ENCODE measurements at regions not wholly inside any gene's neighbourhood (a gene's known extent, or its start where the extent isn't known, plus 50 kb on each side); places are given as distances from the start of the nearest gene placed in this dataset.
A peak's percentile ranks its signal among the peaks of the same experiment; 100 is the strongest.

DNA sequence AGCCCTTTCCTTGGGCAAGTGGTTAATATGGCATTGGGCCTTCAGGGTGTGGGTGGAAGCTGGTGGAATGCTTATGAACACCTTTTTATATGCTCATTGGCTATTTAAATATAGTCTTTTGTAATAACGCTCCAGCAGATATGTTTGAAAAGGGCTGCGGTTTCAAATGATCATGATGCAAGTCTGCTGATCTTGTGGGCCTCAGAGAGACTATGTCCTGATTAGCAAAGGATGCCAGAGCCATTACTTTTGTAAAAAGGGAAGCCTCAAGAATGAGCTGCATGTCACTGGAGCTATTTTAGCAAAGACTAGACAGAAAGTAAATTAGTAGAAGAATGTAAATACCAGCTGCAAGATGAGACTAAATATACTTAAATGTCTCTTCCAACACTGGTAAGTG is 200.5 kb downstream of the GXYLT1 start:
- no peak for DNase-seq (ENCODE audit: missing footprints)
- no peak for ATAC-seq
- intact Hi-C loops (cut with DNase I): no loop called here

DNA sequence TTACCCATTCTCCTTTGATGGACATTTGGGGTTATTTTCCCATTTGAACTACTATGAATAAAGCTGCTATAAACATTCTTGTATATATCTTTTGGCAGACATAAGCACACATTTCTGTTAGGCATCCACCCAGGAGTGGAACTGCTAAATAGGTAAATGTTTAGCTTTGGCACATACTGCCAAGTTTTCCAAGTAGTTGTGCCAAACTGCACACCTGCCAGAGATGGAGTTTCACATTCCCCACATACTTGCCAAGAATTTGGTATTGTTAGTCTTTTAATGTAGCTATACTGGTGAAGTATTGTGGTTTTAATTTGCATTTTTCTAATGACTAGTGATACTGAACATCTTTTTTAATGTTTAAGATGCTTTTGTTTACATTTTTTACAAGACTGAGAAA is 201.0 kb downstream of the GXYLT1 start:
- DNase-seq (ENCODE audit: missing footprints) (no peak), ATAC-seq (no peak)
- intact Hi-C loops (cut with DNase I): no loop called here

DNA sequence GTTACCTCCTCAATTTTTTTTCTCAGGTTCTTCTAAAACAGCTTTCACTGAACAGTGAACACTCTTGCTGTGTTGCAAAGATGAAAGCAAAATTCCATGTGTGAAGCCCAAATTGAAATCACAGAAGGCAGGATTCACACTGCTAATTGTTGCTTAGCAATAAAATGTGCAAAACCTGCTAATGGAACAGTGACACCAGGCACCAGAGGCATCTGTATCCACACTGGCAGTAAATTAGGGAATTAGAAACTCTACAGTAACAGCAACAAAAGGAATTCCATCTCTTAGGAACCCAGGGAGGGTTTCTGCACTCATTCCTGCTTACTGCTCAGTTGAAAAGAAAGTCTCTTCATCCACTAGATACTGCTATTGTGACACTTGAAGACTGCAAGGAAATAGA is 202.3 kb downstream of the GXYLT1 start:
- intact Hi-C loops (cut with DNase I): no loop called here
- ATAC-seq (no peak), DNase-seq (ENCODE audit: missing footprints) (no peak)

DNA sequence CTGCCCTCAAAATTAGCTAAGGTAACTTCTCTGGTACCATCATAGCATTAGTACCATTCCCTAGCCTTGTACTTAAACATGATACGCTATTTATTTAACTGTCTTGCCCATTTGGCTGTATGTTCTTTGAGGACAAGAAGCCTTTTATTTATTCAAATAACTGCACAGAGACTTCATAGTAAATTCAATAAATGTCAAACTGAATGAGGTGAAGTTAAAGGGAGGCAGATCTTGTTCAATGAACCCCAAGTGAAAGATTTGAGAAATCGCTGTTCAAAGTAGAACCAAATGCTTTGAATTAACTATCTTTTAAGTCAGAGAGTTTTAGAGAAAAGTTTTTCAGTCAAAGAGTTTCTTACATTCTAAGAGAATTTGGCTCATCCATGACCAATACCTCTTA is 203.6 kb downstream of the GXYLT1 start:
- DNase-seq (ENCODE audit: missing footprints) (no peak), ATAC-seq (no peak)
- intact Hi-C loops (cut with DNase I): no loop called here

DNA sequence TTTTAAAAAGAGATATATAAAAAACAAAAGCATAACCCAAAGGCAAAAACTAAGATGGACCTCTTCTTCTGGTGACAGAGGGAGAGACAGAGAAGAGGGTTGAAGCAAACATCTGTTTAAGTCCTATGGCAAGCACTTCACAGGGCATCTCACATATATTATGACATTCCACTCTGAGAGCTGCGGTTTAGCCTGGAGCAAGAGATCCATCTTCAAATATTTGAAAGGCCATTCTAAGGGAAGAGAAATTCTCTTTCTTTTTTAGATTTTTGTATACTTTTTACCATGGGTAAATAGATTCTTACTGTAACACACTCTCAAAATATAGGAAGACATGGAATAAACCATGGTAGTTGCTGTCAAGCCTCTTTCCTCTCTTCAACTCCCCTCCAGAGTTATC is 204.1 kb downstream of the GXYLT1 start:
- ATAC-seq (no peak), DNase-seq (ENCODE audit: missing footprints) (no peak)
- intact Hi-C loops (cut with DNase I): no loop called here

DNA sequence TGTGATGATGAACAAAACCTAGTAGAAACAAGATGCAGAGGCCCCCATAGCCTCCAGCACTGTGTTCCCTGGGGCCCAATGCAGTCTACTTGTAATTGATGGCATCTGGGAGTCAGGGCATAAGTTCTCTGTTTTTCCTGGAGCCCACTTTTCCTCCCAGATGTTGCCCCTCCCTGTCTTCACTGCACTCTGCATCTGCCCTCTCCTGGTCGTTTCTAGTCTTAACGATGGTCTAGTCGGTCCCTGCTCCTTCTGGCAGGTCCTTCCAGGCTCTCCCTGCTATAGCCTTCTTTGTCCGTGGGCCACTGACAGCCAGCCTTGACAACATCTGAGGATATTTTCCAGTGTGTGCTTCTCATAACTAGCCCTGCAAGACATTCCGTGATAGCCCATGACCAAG is 208.3 kb downstream of the GXYLT1 start:
- intact Hi-C loops (cut with DNase I): loop anchor here (10.0 kb wide), 1 partner anchor 88 kb away; no protein-coding TSS in a partner anchor
- no peak for DNase-seq (ENCODE audit: missing footprints)
- no peak for ATAC-seq

DNA sequence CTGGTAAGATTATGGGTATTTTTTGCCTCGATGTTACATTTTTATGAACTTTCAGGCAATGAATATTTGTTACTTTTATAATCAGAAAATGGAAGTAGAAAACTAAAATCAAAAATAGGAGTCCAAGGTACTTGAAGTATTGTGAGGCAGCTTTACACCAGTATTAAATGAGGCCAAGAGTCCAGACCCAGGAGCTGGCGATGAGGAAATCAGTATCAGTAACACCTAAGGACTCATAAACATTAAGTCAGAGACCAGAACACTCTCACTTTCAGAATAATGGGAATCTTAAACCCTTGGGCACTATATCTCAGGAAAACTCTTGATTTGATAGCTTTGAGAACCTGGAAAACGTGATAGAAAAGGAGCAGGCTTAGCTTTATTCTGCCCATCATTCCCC is 208.8 kb downstream of the GXYLT1 start:
- ATAC-seq (no peak), DNase-seq (ENCODE audit: missing footprints) (no peak)
- intact Hi-C loops (cut with DNase I): loop anchor here (10.0 kb wide), 1 partner anchor 89 kb away; no protein-coding TSS in a partner anchor

DNA sequence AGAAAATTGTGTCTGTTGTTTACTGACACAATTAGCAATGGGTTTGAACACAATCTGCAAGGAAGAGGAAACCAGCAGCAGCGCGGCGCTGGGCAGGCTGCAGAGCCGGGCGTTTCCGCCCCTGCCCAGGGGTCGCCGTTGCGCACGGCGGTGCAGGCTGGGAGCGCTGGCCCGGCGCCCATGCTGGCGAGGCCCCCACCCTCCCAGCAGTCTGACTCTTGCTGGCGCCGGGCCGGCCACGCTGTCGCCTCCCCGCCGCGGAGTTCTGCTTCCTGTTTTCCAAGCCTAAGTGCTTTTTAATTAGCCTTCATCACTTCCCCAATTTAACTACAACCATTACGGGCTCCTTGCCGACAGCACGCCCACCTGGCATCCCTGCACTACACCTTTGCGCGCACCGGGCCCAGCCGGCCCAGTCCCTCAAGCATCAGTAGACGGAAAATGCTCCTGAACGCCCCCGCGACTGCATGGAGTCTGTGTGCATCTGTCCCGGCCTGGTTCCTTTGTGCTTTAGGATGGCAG is 212.1 kb downstream of the GXYLT1 start:
- DNase-seq (ENCODE audit: missing footprints): peak; percentile 92
- intact Hi-C loops (cut with DNase I): loop anchor here (10.0 kb wide), 1 partner anchor 92 kb away; no protein-coding TSS in a partner anchor
- ATAC-seq: peak; percentile 93

DNA sequence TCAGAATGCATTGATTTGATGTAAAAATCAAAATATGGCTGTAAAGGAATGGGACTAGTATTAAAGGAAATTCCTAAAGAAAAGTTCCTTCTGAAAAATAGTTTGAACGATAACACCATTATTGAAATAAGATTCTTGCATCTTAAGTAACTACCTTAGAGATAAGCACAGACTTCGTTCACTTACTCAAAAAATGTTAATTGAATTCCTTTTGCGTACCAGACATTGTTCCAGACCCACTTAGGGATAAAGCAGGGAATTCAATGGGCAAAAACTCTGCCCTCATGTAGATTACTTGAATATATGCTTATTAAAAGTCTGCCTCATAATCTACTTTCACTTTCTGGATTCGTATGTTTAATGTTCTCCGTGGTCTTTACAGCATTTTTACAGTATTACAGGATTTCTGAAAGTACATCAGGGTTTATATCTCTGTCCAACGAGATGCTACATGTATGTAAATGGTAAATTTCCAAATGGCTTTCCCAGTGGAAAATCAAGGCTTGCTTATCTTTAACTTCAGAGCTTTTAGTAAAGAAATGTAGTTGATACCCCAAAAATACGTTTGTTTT is 213.7 kb downstream of the GXYLT1 start:
- ATAC-seq: no peak
- intact Hi-C loops (cut with DNase I): loop anchor here (10.0 kb wide), 1 partner anchor 94 kb away; no protein-coding TSS in a partner anchor
- no peak for DNase-seq (ENCODE audit: missing footprints)

DNA sequence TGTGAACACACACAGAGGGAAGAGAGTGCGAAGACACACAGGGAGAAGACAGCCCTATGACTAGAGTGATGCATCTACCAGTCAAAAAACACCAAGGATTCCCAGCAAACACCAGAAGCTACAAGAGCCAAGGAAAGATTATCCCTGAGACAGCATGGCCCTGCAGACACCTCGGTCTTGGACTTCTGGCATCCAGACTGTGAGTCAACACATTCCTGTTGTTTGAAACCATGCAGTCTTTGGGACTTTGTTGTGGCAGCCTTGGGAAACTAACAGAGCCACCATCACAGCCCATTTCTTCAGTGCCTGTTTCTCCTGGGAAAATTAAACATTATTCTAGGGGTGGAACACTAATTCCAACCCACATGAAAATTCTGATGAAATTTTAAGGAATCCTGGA is 220.6 kb downstream of the GXYLT1 start:
- DNase-seq (ENCODE audit: missing footprints) (no peak), ATAC-seq (no peak)
- intact Hi-C loops (cut with DNase I): no loop called here

DNA sequence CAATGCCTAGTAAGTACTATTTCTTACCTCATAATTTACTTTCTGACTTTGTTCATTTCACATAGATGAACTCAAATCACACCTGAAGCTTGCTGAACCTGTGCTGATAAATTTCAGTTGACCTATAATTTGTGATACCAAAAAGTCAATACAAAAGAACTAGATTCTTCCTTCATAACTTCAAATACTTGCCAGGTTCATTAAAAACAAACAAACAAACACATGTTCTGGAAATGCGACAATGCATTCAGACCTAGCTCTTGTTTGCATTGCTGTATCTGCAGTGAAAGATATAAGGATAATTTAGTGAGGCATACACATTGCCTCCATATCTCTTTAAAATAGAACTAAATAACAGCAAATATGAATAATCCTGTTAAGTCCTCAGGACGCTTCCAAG is 221.3 kb downstream of the GXYLT1 start:
- intact Hi-C loops (cut with DNase I): no loop called here
- ATAC-seq: no peak
- no peak for DNase-seq (ENCODE audit: missing footprints)

DNA sequence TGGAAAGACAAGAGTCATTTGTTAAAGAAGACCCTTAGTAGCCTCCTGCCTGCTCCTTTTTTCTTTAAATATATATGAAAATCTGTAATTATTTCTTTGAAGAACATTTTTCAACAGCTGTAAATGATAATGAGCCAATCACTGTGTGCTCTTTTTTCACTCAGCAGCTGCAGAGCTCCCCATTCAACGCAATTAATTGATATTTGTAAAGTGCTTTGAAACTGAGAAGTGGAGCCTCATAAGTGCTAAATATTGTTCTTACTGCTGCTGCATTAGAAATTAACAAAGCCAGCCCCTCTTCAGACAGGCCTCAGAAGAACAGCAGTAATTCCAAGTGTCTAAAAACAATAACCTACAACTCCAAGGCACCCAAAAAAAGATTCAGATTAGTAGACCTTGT is 224.3 kb downstream of the GXYLT1 start:
- intact Hi-C loops (cut with DNase I): no loop called here
- ATAC-seq: no peak
- DNase-seq (ENCODE audit: missing footprints): no peak

DNA sequence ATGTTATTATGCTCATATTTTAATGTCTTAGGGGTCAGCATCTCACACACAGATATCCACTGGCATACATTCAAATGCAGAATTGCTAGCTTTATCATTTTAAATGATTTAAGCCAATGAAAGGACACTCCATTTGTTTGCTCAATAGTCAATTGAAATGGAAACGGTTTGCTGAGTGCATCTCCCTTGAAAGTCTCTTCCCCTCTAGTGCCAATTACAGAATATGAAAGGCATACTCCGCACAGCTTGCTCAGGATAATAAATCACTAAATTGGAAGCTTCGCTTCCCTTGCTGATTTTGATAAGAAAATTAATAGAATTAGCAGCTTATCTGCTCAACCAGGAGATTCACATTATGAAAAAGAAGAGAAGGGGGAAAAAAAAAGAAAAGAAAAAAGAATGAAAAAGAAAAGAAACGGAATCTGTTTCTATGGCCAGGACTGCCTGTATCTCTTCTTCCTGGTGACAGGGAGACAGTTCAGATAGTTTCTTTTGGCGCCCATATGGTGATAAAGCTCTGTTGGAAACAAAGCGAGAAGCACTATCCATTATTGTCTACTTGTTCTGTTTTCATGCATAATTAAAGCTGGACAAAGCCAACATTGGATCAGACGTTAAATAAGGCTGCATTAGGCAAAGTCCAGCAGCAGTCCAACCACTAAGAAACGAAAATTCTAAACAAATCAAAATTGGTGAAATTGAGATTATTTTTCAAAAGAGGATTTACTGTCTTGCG is 225.0 kb downstream of the GXYLT1 start:
- no peak for DNase-seq (ENCODE audit: missing footprints)
- intact Hi-C loops (cut with DNase I): no loop called here
- no peak for ATAC-seq

DNA sequence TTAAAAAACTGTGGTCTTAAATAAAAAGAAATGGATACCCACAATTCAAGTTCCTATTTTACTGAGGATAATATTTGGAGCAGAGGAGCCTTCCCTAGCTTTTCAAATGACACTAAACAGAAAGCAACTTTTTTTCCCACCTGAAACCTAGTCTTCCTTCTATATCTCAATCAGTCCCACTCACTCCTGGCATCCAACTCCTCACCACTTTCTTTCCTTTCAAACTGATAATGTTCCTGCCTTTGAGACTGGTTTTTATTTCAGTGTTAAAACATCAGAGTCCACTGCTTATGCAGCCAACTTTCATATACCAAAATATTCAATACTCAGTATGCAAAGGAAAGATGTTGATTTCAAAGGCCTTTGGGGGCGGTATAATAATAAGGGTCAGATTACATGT is 225.6 kb downstream of the GXYLT1 start:
- ATAC-seq (no peak), DNase-seq (ENCODE audit: missing footprints) (no peak)
- intact Hi-C loops (cut with DNase I): no loop called here

DNA sequence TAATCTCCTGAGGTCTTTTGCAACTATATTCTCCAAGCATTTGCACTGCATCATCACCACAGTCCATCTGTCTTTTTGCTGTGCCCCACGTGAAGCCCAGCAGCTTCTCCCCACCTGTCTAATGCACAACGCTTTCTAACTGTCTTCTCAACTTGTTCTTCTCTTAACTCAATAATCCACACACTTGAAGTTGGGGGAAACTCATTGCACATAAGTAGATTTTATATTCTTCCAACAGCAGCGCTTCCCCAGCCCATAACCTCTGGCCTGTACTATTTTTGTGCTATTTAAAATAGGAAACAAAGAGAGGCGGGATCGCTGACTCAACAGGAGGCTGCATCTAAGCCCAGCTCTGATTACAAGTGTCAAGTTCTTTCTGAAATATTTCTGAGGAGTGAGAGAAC is 226.7 kb downstream of the GXYLT1 start:
- DNase-seq (ENCODE audit: missing footprints) (no peak), ATAC-seq (no peak)
- intact Hi-C loops (cut with DNase I): no loop called here

DNA sequence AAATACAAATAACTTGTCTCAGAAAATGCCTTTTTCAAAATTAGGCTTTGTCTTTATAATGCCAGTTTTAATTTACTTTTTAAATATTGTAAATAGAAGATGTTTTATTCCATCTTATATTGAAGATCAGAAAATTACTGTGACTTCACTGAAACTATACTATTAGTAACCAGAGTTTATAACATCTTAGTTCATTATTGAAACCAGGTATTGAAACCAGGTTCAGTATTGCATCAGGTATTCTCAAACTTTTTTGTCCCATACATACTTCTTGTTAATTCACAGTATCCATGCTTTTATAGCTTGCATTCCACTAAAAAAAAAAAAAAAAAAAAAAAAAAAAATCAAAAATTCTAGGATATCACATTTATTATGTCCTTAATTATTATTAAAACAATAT is 227.5 kb downstream of the GXYLT1 start:
- no peak for DNase-seq (ENCODE audit: missing footprints)
- intact Hi-C loops (cut with DNase I): no loop called here
- ATAC-seq: no peak

DNA sequence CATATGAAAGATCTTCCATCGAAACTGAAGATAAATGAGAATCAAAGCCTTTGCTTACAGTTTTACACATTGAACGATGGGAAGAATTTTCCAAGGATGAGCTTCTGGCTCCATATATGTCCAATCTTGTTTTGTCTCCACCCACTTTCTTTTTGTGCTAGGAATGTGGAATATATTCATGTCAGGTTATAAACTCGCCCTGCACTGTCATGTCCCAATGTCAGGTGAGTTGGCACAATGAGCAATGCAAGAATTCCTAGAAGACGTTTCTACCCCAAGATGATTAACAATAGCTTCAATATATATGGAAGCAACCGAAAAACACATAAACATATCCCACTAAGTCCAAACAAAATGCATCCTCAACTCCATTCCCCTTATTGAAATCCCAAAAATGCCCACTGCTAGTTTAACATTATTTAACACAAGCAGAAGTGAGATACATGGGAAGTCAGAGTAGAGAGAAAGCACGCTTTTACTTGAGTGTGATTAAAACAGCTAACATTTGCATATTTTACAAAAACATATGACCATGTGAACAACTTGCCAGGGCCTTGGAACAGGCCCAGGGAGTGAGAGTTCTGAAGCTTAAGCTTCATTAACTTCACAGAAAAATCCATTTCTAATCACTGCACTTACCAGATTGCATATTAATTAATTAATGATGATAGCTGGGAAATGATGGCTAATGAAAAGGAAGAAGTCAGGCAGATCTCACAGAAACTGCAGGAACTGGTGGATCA is 233.9 kb downstream of the GXYLT1 start:
- ATAC-seq (no peak), DNase-seq (ENCODE audit: missing footprints) (no peak)
- intact Hi-C loops (cut with DNase I): no loop called here

DNA sequence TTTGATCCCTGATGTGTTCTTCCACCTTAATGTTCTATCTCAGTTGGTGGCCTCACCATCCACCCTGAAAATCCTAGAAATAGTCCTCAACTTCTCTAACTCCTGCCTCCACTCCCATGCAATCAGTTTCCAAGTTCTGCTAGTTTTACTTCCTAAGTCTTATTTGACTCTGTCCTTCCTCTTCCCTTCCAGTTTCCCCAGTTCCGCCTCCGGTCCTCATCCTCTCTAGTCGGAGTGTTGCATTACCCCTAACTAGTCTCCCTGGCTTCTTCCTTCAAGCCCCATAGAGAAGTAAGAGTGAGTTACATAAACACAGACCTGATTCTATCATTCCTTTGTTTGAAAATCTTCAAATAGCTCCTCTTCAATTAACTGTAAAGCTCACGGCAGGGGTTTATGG is 236.5 kb downstream of the GXYLT1 start:
- no peak for DNase-seq (ENCODE audit: missing footprints)
- intact Hi-C loops (cut with DNase I): no loop called here
- no peak for ATAC-seq

DNA sequence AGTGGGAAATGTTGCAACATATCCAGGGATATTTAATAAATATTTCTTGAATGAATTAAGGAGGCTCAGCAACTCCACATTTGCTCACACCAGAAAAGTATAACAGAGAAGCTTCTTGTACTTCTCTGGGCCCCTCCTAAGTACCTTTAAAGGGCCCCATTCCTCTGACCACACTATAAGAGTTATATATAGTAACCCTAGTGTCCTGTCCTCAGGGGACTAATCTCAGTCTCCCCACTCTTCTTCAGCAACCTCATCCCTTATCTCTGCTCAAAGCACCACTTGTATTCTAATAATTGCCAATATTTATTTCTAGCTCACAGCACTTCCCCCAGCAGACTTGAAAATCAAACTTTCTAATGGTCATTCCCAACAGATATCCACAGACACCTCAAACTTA is 237.1 kb downstream of the GXYLT1 start:
- ATAC-seq (no peak), DNase-seq (ENCODE audit: missing footprints) (no peak)
- intact Hi-C loops (cut with DNase I): no loop called here

DNA sequence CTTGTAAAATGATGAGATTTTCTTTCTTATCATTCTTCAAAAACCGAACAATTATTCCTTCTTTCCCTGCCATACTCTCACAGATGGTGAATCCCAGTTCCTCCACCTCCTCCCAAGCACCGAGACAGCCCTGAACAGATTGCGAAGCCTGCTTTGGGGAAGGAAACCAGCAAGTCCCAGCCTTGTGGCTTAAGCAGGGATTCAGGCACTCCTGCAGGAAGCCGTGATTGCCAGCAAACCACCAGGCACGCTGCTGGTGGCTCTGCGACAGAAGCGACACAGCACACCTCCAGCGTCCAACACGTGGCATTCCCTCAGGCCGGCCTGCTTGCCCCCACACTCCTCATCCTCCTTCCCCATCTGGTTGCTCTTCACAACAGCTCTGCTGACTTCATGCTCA is 237.7 kb downstream of the GXYLT1 start:
- DNase-seq (ENCODE audit: missing footprints): no peak
- intact Hi-C loops (cut with DNase I): no loop called here
- no peak for ATAC-seq

All from Right ventricle myocardium inferior (tissue), 1 donor.